ENCODE measurements at regions not wholly inside any gene's neighbourhood (a gene's known extent, or its start where the extent isn't known, plus 50 kb on each side); places are given as distances from the start of the nearest gene placed in this dataset.

GRCh38 chr10:28969413-28969812 lies 292.1 kb downstream of the BAMBI start:
- TF ChIP-seq, protein P1, sequence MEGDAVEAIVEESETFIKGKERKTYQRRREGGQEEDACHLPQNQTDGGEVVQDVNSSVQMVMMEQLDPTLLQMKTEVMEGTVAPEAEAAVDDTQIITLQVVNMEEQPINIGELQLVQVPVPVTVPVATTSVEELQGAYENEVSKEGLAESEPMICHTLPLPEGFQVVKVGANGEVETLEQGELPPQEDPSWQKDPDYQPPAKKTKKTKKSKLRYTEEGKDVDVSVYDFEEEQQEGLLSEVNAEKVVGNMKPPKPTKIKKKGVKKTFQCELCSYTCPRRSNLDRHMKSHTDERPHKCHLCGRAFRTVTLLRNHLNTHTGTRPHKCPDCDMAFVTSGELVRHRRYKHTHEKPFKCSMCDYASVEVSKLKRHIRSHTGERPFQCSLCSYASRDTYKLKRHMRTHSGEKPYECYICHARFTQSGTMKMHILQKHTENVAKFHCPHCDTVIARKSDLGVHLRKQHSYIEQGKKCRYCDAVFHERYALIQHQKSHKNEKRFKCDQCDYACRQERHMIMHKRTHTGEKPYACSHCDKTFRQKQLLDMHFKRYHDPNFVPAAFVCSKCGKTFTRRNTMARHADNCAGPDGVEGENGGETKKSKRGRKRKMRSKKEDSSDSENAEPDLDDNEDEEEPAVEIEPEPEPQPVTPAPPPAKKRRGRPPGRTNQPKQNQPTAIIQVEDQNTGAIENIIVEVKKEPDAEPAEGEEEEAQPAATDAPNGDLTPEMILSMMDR (IDR thresholded peaks at IDR 0.05 in 2 of 3, conservative IDR thresholded peaks at IDR 0.05 in 1 of 3; ENCODE audit: borderline replicate concordance in 1 of 3, insufficient read depth in 1 of 3, low read depth in 2 of 3, low read length in 2 of 3), result no peak
- TF ChIP-seq CEBPB (IDR thresholded peaks at IDR 0.05; ENCODE audit: low read depth), result no peak
- TF ChIP-seq RAD21 (IDR thresholded peaks at IDR 0.05; ENCODE audit: low read depth), result no peak
- TF ChIP-seq, protein P2, sequence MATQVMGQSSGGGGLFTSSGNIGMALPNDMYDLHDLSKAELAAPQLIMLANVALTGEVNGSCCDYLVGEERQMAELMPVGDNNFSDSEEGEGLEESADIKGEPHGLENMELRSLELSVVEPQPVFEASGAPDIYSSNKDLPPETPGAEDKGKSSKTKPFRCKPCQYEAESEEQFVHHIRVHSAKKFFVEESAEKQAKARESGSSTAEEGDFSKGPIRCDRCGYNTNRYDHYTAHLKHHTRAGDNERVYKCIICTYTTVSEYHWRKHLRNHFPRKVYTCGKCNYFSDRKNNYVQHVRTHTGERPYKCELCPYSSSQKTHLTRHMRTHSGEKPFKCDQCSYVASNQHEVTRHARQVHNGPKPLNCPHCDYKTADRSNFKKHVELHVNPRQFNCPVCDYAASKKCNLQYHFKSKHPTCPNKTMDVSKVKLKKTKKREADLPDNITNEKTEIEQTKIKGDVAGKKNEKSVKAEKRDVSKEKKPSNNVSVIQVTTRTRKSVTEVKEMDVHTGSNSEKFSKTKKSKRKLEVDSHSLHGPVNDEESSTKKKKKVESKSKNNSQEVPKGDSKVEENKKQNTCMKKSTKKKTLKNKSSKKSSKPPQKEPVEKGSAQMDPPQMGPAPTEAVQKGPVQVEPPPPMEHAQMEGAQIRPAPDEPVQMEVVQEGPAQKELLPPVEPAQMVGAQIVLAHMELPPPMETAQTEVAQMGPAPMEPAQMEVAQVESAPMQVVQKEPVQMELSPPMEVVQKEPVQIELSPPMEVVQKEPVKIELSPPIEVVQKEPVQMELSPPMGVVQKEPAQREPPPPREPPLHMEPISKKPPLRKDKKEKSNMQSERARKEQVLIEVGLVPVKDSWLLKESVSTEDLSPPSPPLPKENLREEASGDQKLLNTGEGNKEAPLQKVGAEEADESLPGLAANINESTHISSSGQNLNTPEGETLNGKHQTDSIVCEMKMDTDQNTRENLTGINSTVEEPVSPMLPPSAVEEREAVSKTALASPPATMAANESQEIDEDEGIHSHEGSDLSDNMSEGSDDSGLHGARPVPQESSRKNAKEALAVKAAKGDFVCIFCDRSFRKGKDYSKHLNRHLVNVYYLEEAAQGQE (IDR thresholded peaks at IDR 0.05; ENCODE audit: low read depth), result no peak
- no peak for TF ChIP-seq SIN3A (IDR thresholded peaks at IDR 0.05; ENCODE audit: low read depth)
- TF ChIP-seq, protein P3, sequence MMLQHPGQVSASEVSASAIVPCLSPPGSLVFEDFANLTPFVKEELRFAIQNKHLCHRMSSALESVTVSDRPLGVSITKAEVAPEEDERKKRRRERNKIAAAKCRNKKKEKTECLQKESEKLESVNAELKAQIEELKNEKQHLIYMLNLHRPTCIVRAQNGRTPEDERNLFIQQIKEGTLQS (IDR thresholded peaks at IDR 0.05), result no peak
- TF ChIP-seq YY1 (IDR thresholded peaks at IDR 0.05; ENCODE audit: extremely low read depth, insufficient replicate concordance, low read depth, low read length), result no peak
- no peak for TF ChIP-seq POLR2AphosphoS5 (IDR thresholded peaks at IDR 0.05; ENCODE audit: low read depth, low read length)
- no peak for TF ChIP-seq POLR2A (IDR thresholded peaks at IDR 0.05; ENCODE audit: borderline replicate concordance, extremely low read depth, insufficient read depth, insufficient read length)
- TF ChIP-seq, protein P4, sequence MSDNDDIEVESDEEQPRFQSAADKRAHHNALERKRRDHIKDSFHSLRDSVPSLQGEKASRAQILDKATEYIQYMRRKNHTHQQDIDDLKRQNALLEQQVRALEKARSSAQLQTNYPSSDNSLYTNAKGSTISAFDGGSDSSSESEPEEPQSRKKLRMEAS (IDR thresholded peaks at IDR 0.05), result no peak
- no peak for TF ChIP-seq EZH2phosphoT487 (IDR thresholded peaks at IDR 0.05; ENCODE audit: borderline replicate concordance)
- no peak for TF ChIP-seq SRF (IDR thresholded peaks at IDR 0.05; ENCODE audit: low read depth)
- TF ChIP-seq EZH2 (IDR thresholded peaks at IDR 0.05), result no peak
- TF ChIP-seq JUND (IDR thresholded peaks at IDR 0.05), result no peak

Measured in HCT116 (cell line).